Skeletal muscle satellite cell (primary cell): ENCODE measurements at regions not wholly inside any gene's neighbourhood (a gene's known extent, or its start where the extent isn't known, plus 50 kb on each side); places are given as distances from the start of the nearest gene placed in this dataset.

Experiments used
- H3K27me3 ChIP-seq: 2 replicates; pipeline ENCODE4 v1.7.0; 2013; ENCODE audit warnings: low read length; ENCODE audit not compliant: control insufficient read depth, insufficient read depth
- H3K36me3 ChIP-seq: 2 replicates; pipeline ENCODE4 v1.7.0; 2013; ENCODE audit warnings: mild to moderate bottlenecking, control low read depth, low read length; ENCODE audit not compliant: insufficient read depth
- H3K4me1 ChIP-seq: 2 replicates; pipeline ENCODE4 v1.7.0; 2013; ENCODE audit warnings: low read length; ENCODE audit not compliant: control insufficient read depth, insufficient read depth
- H3K4me2 ChIP-seq: 2 replicates; pipeline ENCODE4 v1.7.0; 2013; ENCODE audit warnings: mild to moderate bottlenecking, low read length
- H3K4me3 ChIP-seq: 2 replicates; pipeline ENCODE4 v1.7.0; 2013; ENCODE audit warnings: low read length
- H3K9ac ChIP-seq: 2 replicates; pipeline ENCODE4 v1.7.0; 2013; ENCODE audit warnings: mild to moderate bottlenecking, low read depth, low read length, moderate library complexity
- H3K9me3 ChIP-seq: replicated peaks from 2 replicates; pipeline ENCODE4 v1.7.0; 2013; ENCODE audit warnings: mild to moderate bottlenecking, control low read depth, low read length

DNA sequence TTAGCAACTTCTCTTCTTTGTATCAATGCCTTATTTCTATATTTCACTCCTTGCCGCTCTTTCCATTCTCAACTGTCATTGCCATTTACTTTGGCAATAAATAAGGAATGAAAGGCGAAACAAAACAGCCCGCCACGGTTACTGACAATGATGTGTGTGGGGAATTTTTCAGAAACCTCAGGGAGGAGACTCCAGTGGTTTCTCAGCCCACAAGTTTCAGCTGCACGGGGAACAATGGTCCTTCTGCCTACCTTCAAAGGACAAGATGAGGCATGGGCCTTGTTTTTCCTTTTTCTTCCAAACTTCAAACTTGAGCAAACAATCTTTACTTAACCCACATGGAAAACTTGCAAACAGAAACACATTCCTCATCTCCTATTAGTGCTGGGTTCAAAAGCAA, 409.4 kb downstream of the METTL15 start:
- no peak overlapping the region for H3K4me2 ChIP-seq
- H3K36me3 ChIP-seq = no peaks in the 10 kb centered on the region
- H3K9ac ChIP-seq = no peak overlapping the region
- H3K4me3 ChIP-seq = no peak overlapping the region
- no peaks in the 10 kb centered on the region for H3K9me3 ChIP-seq
- no peaks in the 10 kb centered on the region for H3K27me3 ChIP-seq
- H3K4me1 ChIP-seq = no peaks in the 10 kb centered on the region

DNA sequence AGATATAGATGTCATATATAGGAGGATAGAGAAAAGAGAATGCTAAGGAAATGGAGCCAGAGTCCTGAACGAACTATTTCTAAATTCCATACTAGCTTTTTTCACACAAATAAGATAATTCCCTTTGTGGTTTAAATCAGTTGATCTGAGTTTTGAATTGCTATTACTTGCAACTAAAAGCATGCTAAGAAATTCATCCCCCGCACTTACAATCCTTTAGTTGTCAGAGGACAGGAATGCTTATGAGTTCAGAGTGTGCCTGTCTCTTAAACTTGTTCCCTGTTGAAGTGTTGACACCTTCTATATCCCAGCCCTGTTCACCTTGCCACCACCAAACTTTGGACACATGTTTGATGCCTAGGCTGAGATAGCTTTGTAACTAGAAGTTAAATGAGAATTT, 406.2 kb downstream of the METTL15 start:
- no peaks in the 10 kb centered on the region for H3K4me1 ChIP-seq
- no peak overlapping the region for H3K9ac ChIP-seq
- no peaks in the 10 kb centered on the region for H3K36me3 ChIP-seq
- H3K4me2 ChIP-seq = no peak overlapping the region
- H3K4me3 ChIP-seq = no peak overlapping the region
- H3K27me3 ChIP-seq = no peaks in the 10 kb centered on the region
- no peaks in the 10 kb centered on the region for H3K9me3 ChIP-seq

DNA sequence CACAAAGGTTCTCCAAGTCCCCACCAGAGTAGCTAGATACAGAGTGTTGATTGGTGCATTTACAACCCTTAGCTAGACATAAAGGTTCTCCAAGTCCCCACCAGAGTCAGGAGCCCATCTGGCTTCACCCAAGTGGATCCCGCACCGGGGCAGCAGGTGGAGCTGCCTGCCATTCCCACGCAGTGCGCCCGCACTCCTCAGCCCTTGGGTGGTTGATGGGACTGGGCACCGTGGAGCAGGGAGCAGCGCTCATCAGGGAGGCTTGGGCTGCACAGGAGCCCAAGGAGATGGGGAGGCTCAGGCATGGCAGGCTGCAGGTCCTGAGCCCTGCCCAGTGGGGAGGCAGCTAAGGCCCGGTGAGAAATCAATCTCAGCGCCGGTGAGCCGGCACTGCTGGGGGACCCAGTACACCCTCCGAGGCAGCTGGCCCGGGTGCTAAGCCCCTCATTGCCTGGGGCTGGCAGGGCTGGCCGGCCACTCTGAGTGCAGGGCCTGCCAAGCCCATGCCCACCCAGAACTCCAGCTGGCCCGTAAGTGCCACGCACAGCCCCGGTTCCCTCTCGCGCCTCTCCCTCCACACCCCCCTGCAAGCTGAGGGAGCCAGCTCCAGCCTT, 404.1 kb downstream of the METTL15 start:
- Histone ChIP-seq H3K27me3 (no peaks in the 10 kb centered on the region), H3K4me2 (no peak overlapping the region), H3K4me1 (no peaks in the 10 kb centered on the region), H3K9me3 (no peaks in the 10 kb centered on the region), H3K36me3 (no peaks in the 10 kb centered on the region), H3K9ac (no peak overlapping the region), H3K4me3 (no peak overlapping the region)

DNA sequence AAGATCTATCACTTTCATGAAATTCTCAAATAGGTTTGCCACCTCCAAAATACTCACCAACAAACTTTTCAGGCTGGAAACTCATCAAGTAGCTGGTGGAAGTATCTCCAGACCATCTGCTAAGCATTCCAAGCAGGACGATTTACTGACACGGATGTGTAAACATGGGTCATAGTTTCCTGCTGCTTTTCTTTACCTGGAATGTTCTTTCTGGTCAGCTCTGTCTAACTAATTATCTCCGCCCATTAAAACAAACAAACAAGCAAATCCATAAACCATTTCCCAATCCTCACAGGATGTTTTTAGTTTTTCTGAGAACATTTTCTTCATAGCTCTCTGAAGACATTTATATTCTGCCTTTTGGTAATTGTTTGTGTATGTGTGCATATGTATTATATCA, 397.0 kb downstream of the METTL15 start:
- Histone ChIP-seq H3K4me1 (no peaks in the 10 kb centered on the region), H3K4me3 (no peak overlapping the region), H3K4me2 (no peak overlapping the region), H3K9ac (no peak overlapping the region), H3K9me3 (no peaks in the 10 kb centered on the region), H3K27me3 (no peaks in the 10 kb centered on the region), H3K36me3 (no peaks in the 10 kb centered on the region)

DNA sequence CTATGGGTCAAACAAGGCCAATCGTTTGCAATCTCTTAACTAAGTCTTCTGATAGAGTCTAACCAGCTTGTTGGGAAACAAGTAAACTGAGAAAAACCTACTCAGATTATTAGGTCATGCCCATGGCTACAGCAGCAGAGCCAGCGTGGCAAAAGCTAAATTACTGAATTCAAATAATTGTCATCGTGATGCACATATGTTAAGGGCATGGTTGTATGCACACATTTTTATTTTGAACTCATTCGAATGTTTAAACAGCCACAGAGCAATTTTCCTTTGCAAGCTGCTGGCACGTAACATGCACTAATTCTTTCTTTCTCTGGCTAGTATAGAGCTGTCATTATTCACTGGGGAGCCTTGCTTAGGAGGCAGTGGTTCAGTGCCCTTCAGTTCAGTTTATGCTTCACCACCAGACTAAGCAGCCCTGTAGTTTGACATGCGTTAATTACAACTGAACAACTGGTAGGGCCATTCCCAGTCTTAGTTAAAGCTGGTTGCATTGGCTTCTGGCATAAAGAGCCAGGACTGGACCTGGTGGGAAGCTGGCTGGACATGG, 396.4 kb downstream of the METTL15 start:
- Histone ChIP-seq H3K4me2 (no peak overlapping the region), H3K27me3 (no peaks in the 10 kb centered on the region), H3K36me3 (no peaks in the 10 kb centered on the region), H3K4me3 (no peak overlapping the region), H3K9ac (no peak overlapping the region), H3K9me3 (no peaks in the 10 kb centered on the region), H3K4me1 (no peaks in the 10 kb centered on the region)

DNA sequence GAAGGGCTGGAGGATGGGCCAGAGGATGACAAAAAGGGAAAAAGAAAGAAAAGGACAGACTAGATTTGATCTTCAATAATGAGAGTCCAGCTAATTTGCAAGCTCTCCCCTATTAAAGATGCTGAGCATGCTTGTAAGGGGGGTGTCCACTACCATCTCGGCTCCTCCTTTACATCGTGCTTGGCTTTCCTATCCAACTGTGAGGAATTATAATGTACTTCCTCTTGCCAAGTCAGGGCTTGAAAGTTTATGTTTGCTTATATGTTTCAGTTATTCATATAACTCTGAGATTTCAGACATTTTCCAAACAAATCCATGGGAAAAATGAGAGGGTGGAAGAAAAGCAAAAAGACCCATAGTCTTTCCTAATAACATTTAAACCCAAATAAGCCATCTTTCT, 387.1 kb downstream of the METTL15 start:
- Histone ChIP-seq H3K36me3 (no peaks in the 10 kb centered on the region), H3K27me3 (no peaks in the 10 kb centered on the region), H3K9ac (no peak overlapping the region), H3K4me1 (peaks cover 8% of the 10 kb centered on the region), H3K9me3 (no peaks in the 10 kb centered on the region), H3K4me3 (no peak overlapping the region), H3K4me2 (no peak overlapping the region)

DNA sequence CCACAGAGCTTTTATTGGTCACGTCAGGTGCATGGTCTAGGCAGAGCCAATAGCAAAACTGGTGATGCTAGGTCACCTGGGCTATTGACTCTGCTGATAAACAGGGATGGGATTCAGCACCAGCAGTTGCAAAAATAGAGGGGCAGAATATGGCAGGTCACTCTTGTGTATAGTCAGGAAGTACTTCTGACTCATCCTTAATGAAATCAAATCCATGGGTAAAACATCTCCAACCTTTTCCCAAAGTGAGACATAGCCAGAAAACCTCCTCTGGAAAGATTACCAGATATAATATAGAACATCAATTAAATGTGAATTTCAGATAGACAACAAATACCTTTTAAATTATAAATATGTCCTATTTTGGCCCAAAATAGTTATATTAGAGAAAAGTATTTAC, 383.2 kb downstream of the METTL15 start:
- H3K27me3 ChIP-seq = no peaks in the 10 kb centered on the region
- peaks cover 12% of the 10 kb centered on the region for H3K4me1 ChIP-seq
- no peaks in the 10 kb centered on the region for H3K36me3 ChIP-seq
- H3K9ac ChIP-seq = no peak overlapping the region
- no peak overlapping the region for H3K4me3 ChIP-seq
- H3K9me3 ChIP-seq = no peaks in the 10 kb centered on the region
- no peak overlapping the region for H3K4me2 ChIP-seq

DNA sequence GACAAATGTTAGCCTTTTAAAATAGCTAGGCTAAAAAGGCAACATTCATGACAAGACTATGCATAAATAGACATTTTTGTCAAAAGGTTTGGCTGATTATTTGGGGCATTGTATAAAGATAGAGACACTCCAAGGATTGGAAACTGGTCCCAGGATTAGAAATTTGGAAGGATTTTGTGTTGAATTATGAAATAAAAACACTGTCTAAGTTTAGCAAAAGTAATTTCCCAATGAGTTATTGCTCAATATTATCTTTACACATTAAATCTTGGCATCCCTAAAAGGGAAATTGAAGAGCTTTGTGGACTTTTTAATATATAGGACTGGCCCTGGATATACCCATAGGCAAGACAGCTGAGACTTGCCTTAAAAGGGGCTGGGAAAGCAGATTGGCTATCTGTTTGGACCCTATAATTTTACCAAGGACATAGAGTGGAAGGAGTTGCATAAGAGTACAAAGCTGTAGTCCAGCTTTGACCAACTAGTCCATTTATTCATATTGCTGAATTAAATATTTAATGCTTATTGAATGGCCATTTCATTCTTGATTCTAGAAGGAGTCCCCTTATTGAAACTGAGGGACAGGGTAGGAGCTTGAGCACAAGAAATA, 382.7 kb downstream of the METTL15 start:
- no peaks in the 10 kb centered on the region for H3K9me3 ChIP-seq
- no peak overlapping the region for H3K9ac ChIP-seq
- no peak overlapping the region for H3K4me3 ChIP-seq
- H3K36me3 ChIP-seq = no peaks in the 10 kb centered on the region
- H3K4me2 ChIP-seq = no peak overlapping the region
- no peaks in the 10 kb centered on the region for H3K27me3 ChIP-seq
- peaks cover 12% of the 10 kb centered on the region for H3K4me1 ChIP-seq

DNA sequence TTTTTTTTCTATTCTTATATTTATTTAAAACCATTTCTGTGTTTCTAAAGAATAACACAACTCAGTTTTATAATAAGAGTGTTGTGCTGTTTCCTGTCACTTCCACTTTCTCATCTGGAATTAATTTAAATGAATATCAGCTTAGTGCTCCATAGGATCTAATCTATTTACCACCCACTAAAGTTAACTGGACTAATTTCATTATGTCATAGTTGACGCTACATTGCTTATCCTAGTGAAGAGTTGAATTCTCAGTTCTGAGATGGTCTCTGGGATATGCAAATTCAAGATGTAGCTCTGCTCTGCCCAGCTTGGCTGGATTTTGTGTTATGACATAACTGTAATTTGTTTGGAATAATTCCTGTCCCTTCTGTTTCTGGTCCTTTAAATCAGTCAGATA, 380.1 kb downstream of the METTL15 start:
- H3K9ac ChIP-seq = no peak overlapping the region
- H3K9me3 ChIP-seq = no peaks in the 10 kb centered on the region
- no peak overlapping the region for H3K4me3 ChIP-seq
- H3K4me1 ChIP-seq = peaks cover 12% of the 10 kb centered on the region
- no peak overlapping the region for H3K4me2 ChIP-seq
- H3K36me3 ChIP-seq = no peaks in the 10 kb centered on the region
- no peaks in the 10 kb centered on the region for H3K27me3 ChIP-seq

DNA sequence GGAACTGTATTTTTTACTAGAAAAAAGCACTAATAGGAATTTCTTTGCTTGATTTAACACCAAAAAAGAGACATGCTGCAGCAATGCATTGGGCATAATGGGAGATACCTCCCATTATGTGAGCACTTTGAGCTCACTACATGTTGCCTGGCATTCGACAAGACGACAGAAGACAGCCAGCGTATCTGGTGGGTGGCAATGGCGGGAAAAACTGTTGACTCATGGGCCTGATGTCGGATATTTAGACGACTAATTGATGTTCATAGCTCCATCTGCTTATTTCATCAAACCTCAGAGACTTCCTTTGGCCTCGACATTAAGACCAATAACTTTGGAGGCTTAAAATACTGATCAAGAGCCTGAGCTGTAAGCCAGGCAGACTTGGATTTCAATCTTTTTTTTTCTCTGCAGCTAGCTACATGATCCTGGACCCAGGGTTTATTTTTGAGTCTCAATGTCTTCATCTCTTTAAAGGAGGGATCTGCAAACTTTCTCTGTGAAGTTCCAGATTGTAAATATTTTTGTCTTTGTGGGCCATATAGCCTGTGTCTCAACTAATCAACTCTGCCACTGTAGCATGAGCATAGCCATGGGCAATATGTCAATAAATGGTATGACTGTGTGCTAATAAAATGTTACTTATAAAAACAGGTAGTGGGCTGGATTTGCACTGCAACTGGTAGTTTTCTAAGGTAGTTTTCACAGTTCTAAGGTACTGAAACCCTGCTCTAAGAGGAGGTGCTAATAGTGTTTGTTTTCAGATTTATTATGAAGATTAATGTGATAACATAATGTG, 375.1 kb downstream of the METTL15 start:
- no peak overlapping the region for H3K4me2 ChIP-seq
- no peaks in the 10 kb centered on the region for H3K9me3 ChIP-seq
- H3K36me3 ChIP-seq = no peaks in the 10 kb centered on the region
- H3K9ac ChIP-seq = no peak overlapping the region
- H3K4me3 ChIP-seq = no peak overlapping the region
- H3K27me3 ChIP-seq = no peaks in the 10 kb centered on the region
- peaks cover 4% of the 10 kb centered on the region for H3K4me1 ChIP-seq

DNA sequence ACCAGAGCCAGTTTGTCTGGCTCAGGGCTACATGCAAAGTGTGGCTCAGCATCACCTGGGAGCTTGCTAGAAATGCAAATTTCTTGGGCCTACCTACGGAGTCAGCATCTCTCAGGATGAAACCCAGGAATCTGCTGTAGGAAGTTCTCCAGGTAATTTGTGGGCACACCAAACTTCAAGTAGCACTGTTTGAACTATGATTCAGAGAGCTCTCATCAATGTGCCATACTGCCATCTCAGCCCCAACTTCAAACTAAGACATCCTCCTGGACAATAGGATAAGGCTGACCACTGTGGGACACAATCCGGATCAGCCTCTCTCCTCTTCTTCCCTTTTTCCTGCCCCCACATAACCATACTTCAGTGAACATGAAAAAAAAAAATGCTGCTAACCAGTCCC, 374.5 kb downstream of the METTL15 start:
- H3K9me3 ChIP-seq = no peaks in the 10 kb centered on the region
- peaks cover under 1% of the 10 kb centered on the region for H3K4me1 ChIP-seq
- no peak overlapping the region for H3K9ac ChIP-seq
- no peaks in the 10 kb centered on the region for H3K36me3 ChIP-seq
- H3K4me2 ChIP-seq = no peak overlapping the region
- no peaks in the 10 kb centered on the region for H3K27me3 ChIP-seq
- H3K4me3 ChIP-seq = no peak overlapping the region
